Activated T-helper 1 cell treated with anti-CD3 and anti-CD28 coated beads, Interleukin-12 subunit alpha, Interleukin-12 subunit beta, Interleukin-2, Interleukin-4 antibody, amounts not matched to agents 30 ng/mL and 10 ng/mL and 1 ng/mL, durations not matched to agents 14 hours and 24 hours and 36 hours (primary cell): ENCODE measurements at regions not wholly inside any gene's neighbourhood (a gene's known extent, or its start where the extent isn't known, plus 50 kb on each side); places are given as distances from the start of the nearest gene placed in this dataset.

Source experiments
- DNase-seq: peaks from one replicate; pipeline ENCODE4 v3.0.0; 2021; ENCODE audit warnings: low spot score
- H3K27ac Mint-ChIP-seq: one replicate; pipeline ENCODE4 v1.8.0; 2021; ENCODE audit warnings: mild to moderate bottlenecking, mixed read lengths
- H3K27me3 Mint-ChIP-seq: one replicate; pipeline ENCODE4 v1.8.0; 2022; ENCODE audit warnings: mild to moderate bottlenecking, moderate library complexity, mixed read lengths; ENCODE audit not compliant: insufficient read depth
- H3K36me3 Mint-ChIP-seq: one replicate; pipeline ENCODE4 v1.8.0; 2021; ENCODE audit warnings: low read depth, mixed read lengths
- H3K4me1 Mint-ChIP-seq: one replicate; pipeline ENCODE4 v1.8.0; 2021; ENCODE audit warnings: low read depth, mixed read lengths
- H3K4me3 Mint-ChIP-seq: one replicate; pipeline ENCODE4 v1.8.0; 2021; ENCODE audit warnings: mild to moderate bottlenecking, moderate library complexity, mixed read lengths
- H3K9me3 Mint-ChIP-seq: one replicate; pipeline ENCODE4 v1.8.0; 2021; ENCODE audit warnings: mixed read lengths
- intact Hi-C: fragments of 100-400 bp; cut with micrococcal nuclease; formaldehyde crosslinking; loops from one replicate; pipeline ENCODE4 v1.15.1; 2024

DNA sequence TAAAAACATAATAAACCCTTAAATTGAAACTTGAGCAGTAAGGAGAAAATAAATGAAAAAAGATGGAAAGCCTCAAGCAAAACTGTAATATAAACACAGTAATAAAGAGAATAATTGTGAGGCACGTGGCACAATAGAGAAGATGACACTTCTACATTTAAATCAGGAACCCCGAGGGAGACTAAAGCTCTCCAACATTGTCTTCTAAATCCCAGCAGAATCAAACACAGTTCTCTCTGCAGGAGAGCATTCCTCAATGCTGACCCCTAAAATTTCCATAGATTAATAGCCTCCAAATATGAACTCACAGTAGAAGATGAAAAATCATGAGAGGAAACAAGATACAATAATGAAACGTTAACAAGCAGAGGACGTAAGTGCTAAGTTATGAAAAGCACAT lies 721.2 kb upstream of the COX7C start:
- Mint-ChIP-seq H3K4me3 (no peak overlapping the region), H3K27ac (no peak overlapping the region), H3K27me3 (no peaks in the 10 kb centered on the region), H3K9me3 (no peaks in the 10 kb centered on the region), H3K4me1 (no peaks in the 10 kb centered on the region), H3K36me3 (no peaks in the 10 kb centered on the region)
- no peak for DNase-seq
- intact Hi-C loops, result no loop called here

- intact Hi-C loops, result no loop called here
- H3K4me1 Mint-ChIP-seq, result no peaks in the 10 kb centered on the region
- no peak overlapping the region for H3K27ac Mint-ChIP-seq
- H3K9me3 Mint-ChIP-seq, result no peaks in the 10 kb centered on the region
- DNase-seq, result no peak
- no peaks in the 10 kb centered on the region for H3K36me3 Mint-ChIP-seq
- no peak overlapping the region for H3K4me3 Mint-ChIP-seq
- H3K27me3 Mint-ChIP-seq, result no peaks in the 10 kb centered on the region
These were observed 711.3 kb upstream of the COX7C start for GRCh38 chr5:85906460-85906859.

DNA sequence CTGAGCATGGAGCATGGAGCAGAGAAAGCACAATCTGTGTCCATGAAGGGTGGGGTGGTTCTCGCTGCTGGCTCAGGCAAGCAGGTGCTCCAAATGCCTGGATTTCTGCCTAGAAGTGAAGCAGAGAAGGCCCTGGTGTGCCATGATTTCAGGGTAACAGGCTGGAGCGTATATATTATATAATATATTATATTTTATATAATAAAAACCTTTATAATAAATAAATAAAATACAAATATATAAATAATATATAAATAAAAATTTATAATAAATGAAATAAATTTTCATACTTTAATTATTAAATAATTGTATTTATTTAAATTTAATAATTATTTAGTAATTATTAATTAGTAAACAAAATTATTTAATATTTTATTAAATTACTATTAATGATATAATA lies 707.4 kb upstream of the COX7C start:
- Mint-ChIP-seq H3K36me3 (no peaks in the 10 kb centered on the region), H3K27ac (no peak overlapping the region), H3K27me3 (no peaks in the 10 kb centered on the region), H3K4me1 (no peaks in the 10 kb centered on the region), H3K9me3 (no peaks in the 10 kb centered on the region), H3K4me3 (no peak overlapping the region)
- no peak for DNase-seq
- intact Hi-C loops, result no loop called here

GRCh38 chr5:85920984-85921383 lies 696.8 kb upstream of the COX7C start:
- Mint-ChIP-seq H3K27ac (no peak overlapping the region), H3K4me1 (no peaks in the 10 kb centered on the region), H3K36me3 (no peaks in the 10 kb centered on the region), H3K4me3 (no peak overlapping the region), H3K27me3 (no peaks in the 10 kb centered on the region), H3K9me3 (peaks cover 24% of the 10 kb centered on the region)
- DNase-seq, result no peak
- intact Hi-C loops, result no loop called here

GRCh38 chr5:85921590-85921989 lies 696.2 kb upstream of the COX7C start:
- H3K27ac Mint-ChIP-seq, result no peak overlapping the region
- intact Hi-C loops, result no loop called here
- no peaks in the 10 kb centered on the region for H3K4me1 Mint-ChIP-seq
- no peaks in the 10 kb centered on the region for H3K27me3 Mint-ChIP-seq
- H3K9me3 Mint-ChIP-seq, result peaks cover 24% of the 10 kb centered on the region
- no peak overlapping the region for H3K4me3 Mint-ChIP-seq
- no peaks in the 10 kb centered on the region for H3K36me3 Mint-ChIP-seq
- DNase-seq, result no peak

- intact Hi-C loops, result no loop called here
- no peak for DNase-seq
These were observed 690.1 kb upstream of the COX7C start for GRCh38 chr5:85927632-85928031.

GRCh38 chr5:85929713-85930112 lies 688.0 kb upstream of the COX7C start:
- Mint-ChIP-seq H3K4me1 (no peaks in the 10 kb centered on the region), H3K36me3 (no peaks in the 10 kb centered on the region), H3K9me3 (peaks cover 5% of the 10 kb centered on the region), H3K4me3 (no peak overlapping the region), H3K27me3 (no peaks in the 10 kb centered on the region), H3K27ac (no peak overlapping the region)
- no peak for DNase-seq
- intact Hi-C loops, result no loop called here

More at GRCh38 chr5:85927632-85928031, 690.1 kb upstream of the COX7C start:
- Mint-ChIP-seq H3K27me3 (no peaks in the 10 kb centered on the region), H3K9me3 (peaks cover 20% of the 10 kb centered on the region), H3K4me1 (no peaks in the 10 kb centered on the region), H3K4me3 (no peak overlapping the region), H3K27ac (no peak overlapping the region), H3K36me3 (no peaks in the 10 kb centered on the region)

- Mint-ChIP-seq H3K36me3 (no peaks in the 10 kb centered on the region), H3K4me1 (no peaks in the 10 kb centered on the region), H3K9me3 (peaks cover 5% of the 10 kb centered on the region), H3K27ac (no peak overlapping the region), H3K27me3 (no peaks in the 10 kb centered on the region), H3K4me3 (no peak overlapping the region)
- intact Hi-C loops, result no loop called here
- DNase-seq, result no peak
These were observed 686.5 kb upstream of the COX7C start for GRCh38 chr5:85931220-85931619.

GRCh38 chr5:85938201-85938600 lies 679.5 kb upstream of the COX7C start:
- H3K36me3 Mint-ChIP-seq, result no peaks in the 10 kb centered on the region
- DNase-seq, result no peak
- H3K27ac Mint-ChIP-seq, result no peak overlapping the region
- H3K9me3 Mint-ChIP-seq, result peaks cover 6% of the 10 kb centered on the region
- H3K4me3 Mint-ChIP-seq, result no peak overlapping the region
- H3K4me1 Mint-ChIP-seq, result no peaks in the 10 kb centered on the region
- H3K27me3 Mint-ChIP-seq, result no peaks in the 10 kb centered on the region
- intact Hi-C loops, result no loop called here

GRCh38 chr5:85951707-85952210 lies 666.0 kb upstream of the COX7C start:
- DNase-seq, result no peak
- H3K9me3 Mint-ChIP-seq, result no peaks in the 10 kb centered on the region
- H3K4me1 Mint-ChIP-seq, result no peaks in the 10 kb centered on the region
- intact Hi-C loops, result no loop called here
- H3K36me3 Mint-ChIP-seq, result no peaks in the 10 kb centered on the region
- no peak overlapping the region for H3K27ac Mint-ChIP-seq
- H3K27me3 Mint-ChIP-seq, result no peaks in the 10 kb centered on the region
- no peak overlapping the region for H3K4me3 Mint-ChIP-seq

GRCh38 chr5:85952680-85953079 lies 665.1 kb upstream of the COX7C start:
- H3K4me3 Mint-ChIP-seq, result no peak overlapping the region
- intact Hi-C loops, result no loop called here
- DNase-seq, result no peak
- H3K9me3 Mint-ChIP-seq, result no peaks in the 10 kb centered on the region
- no peaks in the 10 kb centered on the region for H3K4me1 Mint-ChIP-seq
- no peaks in the 10 kb centered on the region for H3K27me3 Mint-ChIP-seq
- H3K36me3 Mint-ChIP-seq, result no peaks in the 10 kb centered on the region
- H3K27ac Mint-ChIP-seq, result no peak overlapping the region

DNA sequence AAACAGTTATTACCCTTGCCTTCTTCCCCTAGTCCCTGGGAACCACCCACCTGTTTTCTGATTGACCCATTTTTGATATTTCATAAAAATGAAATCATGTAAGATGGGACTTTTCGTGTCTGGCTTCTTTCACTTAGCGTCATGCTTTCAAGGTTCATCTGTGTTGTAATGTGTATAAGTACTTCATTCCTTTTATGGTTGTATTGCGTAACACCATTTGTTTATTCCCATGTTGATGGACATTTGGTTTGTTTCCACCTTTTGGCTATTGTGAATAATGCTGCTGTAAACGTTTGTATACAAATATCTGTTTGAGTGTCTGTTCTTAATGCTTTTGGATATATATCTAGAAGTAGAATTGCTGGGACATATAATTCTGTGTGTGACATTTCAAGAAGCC lies 650.1 kb upstream of the COX7C start:
- Mint-ChIP-seq H3K27ac (no peak overlapping the region), H3K4me3 (no peak overlapping the region), H3K4me1 (no peaks in the 10 kb centered on the region), H3K9me3 (no peaks in the 10 kb centered on the region), H3K27me3 (no peaks in the 10 kb centered on the region), H3K36me3 (no peaks in the 10 kb centered on the region)
- DNase-seq, result no peak
- intact Hi-C loops, result no loop called here

- no peak overlapping the region for H3K4me3 Mint-ChIP-seq
- intact Hi-C loops, result no loop called here
- H3K27me3 Mint-ChIP-seq, result no peaks in the 10 kb centered on the region
- H3K4me1 Mint-ChIP-seq, result no peaks in the 10 kb centered on the region
- H3K27ac Mint-ChIP-seq, result no peak overlapping the region
- no peaks in the 10 kb centered on the region for H3K9me3 Mint-ChIP-seq
- H3K36me3 Mint-ChIP-seq, result no peaks in the 10 kb centered on the region
- DNase-seq, result no peak
These were observed 645.2 kb upstream of the COX7C start for GRCh38 chr5:85972539-85972938.

DNA sequence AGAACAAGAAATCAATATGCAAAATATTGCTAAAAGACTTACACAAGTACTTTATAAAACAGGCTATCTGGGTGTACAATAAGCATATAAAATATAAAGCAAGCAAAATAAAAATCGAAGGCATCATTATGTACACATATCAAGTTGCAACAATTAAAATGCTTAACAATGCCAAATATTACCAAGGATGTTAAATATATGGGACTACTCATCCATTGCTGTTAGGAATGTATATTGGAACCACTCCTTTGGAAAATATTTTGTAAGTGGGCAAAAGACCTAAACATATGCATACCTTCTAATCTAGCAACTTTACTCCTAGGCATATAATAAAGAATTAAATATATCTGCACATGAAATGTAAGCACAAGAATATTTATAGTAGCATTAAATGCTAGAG lies 632.6 kb upstream of the COX7C start:
- Mint-ChIP-seq H3K4me3 (no peak overlapping the region), H3K36me3 (no peaks in the 10 kb centered on the region), H3K27me3 (no peaks in the 10 kb centered on the region), H3K9me3 (peaks cover 5% of the 10 kb centered on the region), H3K4me1 (no peaks in the 10 kb centered on the region), H3K27ac (no peak overlapping the region)
- no peak for DNase-seq
- intact Hi-C loops, result no loop called here
